Osteocyte (in vitro differentiated cells): ENCODE measurements at regions not wholly inside any gene's neighbourhood (a gene's known extent, or its start where the extent isn't known, plus 50 kb on each side); places are given as distances from the start of the nearest gene placed in this dataset.
A peak's percentile ranks its signal among the peaks of the same experiment; 100 is the strongest.
"Not testable (repeated sequence)": the region's sequence is repeated elsewhere in the genome, so short reads cannot be mapped to it uniquely, and the experiment has no call there.

Source experiments
- DNase-seq: peaks from one replicate; pipeline ENCODE4 v3.0.0; 2021; ENCODE audit warnings: mixed read lengths; ENCODE audit not compliant: unreplicated experiment; ENCODE audit errors: extremely low spot score
- H3K27ac Mint-ChIP-seq: one replicate; pipeline ENCODE4 v1.8.0; 2021; ENCODE audit warnings: mild to moderate bottlenecking, mixed read lengths; ENCODE audit not compliant: unreplicated experiment
- H3K27me3 Mint-ChIP-seq: one replicate; pipeline ENCODE4 v1.8.0; 2021; ENCODE audit warnings: mixed read lengths; ENCODE audit not compliant: unreplicated experiment
- H3K36me3 Mint-ChIP-seq: one replicate; pipeline ENCODE4 v1.8.0; 2021; ENCODE audit warnings: mixed read lengths; ENCODE audit not compliant: unreplicated experiment
- H3K4me1 Mint-ChIP-seq: one replicate; pipeline ENCODE4 v1.8.0; 2021; ENCODE audit warnings: mixed read lengths; ENCODE audit not compliant: unreplicated experiment
- H3K4me3 Mint-ChIP-seq: one replicate; pipeline ENCODE4 v1.8.0; 2021; ENCODE audit warnings: mild to moderate bottlenecking, moderate library complexity, mixed read lengths; ENCODE audit not compliant: unreplicated experiment
- H3K9me3 Mint-ChIP-seq: one replicate; pipeline ENCODE4 v1.8.0; 2021; ENCODE audit warnings: mixed read lengths; ENCODE audit not compliant: unreplicated experiment
- TF ChIP-seq, protein P1 (sequence below): fragments of 200-600 bp; sonication (generic); IDR thresholded peaks from 2 replicates; pipeline ENCODE4 v1.5.0; 2021; ENCODE audit warnings: antibody characterized with exemption, mild to moderate bottlenecking, moderate library complexity

DNA sequence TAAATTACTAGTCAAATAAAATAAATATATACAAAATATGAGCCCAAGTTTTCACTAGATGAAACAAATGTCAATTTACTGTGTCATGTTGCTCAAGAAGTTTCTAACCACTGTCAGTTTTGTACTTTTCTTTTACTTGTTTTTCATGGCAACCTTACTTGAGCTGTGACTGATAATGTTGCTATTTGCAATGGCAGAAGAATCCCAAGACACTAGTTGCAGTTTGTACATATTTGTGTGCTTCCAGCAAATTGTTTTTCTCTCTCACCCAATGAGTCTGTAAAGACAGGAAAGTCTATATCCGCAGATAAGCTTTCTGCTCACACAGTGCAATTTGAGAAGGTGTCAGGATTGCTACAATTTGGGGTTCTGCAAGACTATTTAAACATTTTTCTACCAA, 338.6 kb upstream of the PCSK5 start:
- DNase-seq = no peak
- Mint-ChIP-seq H3K4me1 (peaks cover 21% of the 10 kb centered on the region), H3K4me3 (no peak overlapping the region), H3K27me3 (peaks cover 3% of the 10 kb centered on the region), H3K9me3 (peaks cover 3% of the 10 kb centered on the region), H3K27ac (no peak overlapping the region), H3K36me3 (no peaks in the 10 kb centered on the region)
- TF ChIP-seq, protein P1, sequence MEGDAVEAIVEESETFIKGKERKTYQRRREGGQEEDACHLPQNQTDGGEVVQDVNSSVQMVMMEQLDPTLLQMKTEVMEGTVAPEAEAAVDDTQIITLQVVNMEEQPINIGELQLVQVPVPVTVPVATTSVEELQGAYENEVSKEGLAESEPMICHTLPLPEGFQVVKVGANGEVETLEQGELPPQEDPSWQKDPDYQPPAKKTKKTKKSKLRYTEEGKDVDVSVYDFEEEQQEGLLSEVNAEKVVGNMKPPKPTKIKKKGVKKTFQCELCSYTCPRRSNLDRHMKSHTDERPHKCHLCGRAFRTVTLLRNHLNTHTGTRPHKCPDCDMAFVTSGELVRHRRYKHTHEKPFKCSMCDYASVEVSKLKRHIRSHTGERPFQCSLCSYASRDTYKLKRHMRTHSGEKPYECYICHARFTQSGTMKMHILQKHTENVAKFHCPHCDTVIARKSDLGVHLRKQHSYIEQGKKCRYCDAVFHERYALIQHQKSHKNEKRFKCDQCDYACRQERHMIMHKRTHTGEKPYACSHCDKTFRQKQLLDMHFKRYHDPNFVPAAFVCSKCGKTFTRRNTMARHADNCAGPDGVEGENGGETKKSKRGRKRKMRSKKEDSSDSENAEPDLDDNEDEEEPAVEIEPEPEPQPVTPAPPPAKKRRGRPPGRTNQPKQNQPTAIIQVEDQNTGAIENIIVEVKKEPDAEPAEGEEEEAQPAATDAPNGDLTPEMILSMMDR = no peak

DNA sequence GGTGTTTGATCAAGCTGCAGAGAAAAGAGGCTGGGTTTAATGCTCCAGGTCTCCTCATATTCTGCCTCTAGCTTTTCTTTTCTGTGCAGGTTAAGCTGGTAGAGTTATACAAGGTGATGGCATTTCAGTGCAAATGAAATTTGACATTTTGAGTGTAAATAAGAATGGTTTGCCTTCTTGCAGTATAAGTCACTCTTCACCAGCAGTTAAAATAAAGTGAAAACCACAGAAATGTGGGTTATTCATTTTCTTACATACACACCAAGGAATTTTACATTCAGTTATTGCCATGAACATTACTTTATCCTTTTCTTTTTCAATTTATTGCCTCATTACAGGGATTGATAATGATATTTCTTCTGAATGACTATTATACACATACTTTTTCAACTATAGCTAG, 337.5 kb upstream of the PCSK5 start:
- peaks cover 4% of the 10 kb centered on the region for H3K9me3 Mint-ChIP-seq
- H3K27me3 Mint-ChIP-seq = peaks cover 3% of the 10 kb centered on the region
- no peak overlapping the region for H3K4me3 Mint-ChIP-seq
- peaks cover 21% of the 10 kb centered on the region for H3K4me1 Mint-ChIP-seq
- DNase-seq = no peak
- peak overlapping the region; percentile 61 for H3K27ac Mint-ChIP-seq
- no peaks in the 10 kb centered on the region for H3K36me3 Mint-ChIP-seq
- TF ChIP-seq, protein P1 = no peak

DNA sequence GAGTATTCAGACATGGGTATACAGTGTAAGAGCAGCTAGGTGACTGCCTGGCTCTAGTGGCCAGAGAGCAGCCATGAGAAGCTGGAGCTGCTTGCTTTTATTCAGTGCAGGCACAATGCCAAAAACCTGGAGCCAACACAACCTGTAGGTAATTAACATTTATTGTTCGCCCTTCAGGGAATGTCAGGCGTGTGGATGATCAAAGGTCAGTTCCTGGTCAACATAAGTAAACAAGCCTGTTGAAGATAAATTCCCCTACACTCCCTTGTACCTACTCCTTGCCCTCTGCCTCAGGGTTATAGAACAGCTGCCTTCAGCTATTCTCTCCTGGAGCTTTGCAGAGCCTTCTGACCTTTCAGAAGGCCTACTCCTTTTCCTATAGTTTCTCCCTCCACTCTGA, 323.7 kb upstream of the PCSK5 start:
- H3K27ac Mint-ChIP-seq, H3K9me3 Mint-ChIP-seq, DNase-seq, H3K4me1 Mint-ChIP-seq, H3K27me3 Mint-ChIP-seq, H3K36me3 Mint-ChIP-seq, H3K4me3 Mint-ChIP-seq: not testable (repeated sequence)

DNA sequence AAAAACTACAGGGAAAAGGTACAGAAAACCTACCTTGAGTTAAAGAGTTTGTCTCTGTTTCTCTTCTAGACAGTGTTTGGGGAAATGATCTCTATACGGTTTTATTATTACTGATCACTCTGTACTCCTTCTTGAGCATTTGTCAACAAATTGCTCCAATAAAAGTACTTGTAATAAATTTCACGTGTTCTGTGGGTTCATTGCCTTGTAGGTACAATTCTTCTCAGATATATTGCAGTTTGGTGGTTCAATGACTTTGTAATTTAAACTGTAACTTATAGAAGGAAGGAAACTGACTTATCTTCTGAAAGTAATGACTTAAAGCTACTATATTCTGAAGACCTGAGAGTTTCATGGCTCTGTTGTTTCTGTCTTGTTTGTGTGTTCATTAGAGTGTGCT, 319.9 kb upstream of the PCSK5 start:
- no peak overlapping the region for H3K27ac Mint-ChIP-seq
- TF ChIP-seq, protein P1 = no peak
- H3K36me3 Mint-ChIP-seq = no peaks in the 10 kb centered on the region
- DNase-seq = no peak
- no peak overlapping the region for H3K4me3 Mint-ChIP-seq
- H3K4me1 Mint-ChIP-seq = no peaks in the 10 kb centered on the region
- no peaks in the 10 kb centered on the region for H3K9me3 Mint-ChIP-seq
- peaks cover 6% of the 10 kb centered on the region for H3K27me3 Mint-ChIP-seq

DNA sequence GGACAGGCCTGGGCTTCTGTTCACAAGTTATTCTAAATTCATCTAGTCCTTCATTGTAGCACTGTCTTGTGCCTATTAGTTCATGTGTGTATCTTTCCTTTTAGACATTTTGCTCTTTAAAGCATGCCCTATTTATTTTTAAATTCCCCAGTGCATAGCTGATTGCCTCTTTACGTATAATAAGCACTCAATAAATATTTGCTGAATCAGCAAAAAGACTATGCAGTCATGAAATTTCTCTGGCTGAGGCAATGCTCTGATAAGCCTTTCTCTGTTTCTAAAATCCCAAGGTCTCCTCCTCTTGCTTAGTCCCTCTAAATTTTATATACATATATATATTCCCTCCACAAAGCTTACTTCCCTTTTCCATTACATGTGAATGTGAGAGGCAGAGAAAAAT, 315.9 kb upstream of the PCSK5 start:
- TF ChIP-seq, protein P1 = no peak
- H3K27ac Mint-ChIP-seq = no peak overlapping the region
- H3K4me1 Mint-ChIP-seq = no peaks in the 10 kb centered on the region
- H3K36me3 Mint-ChIP-seq = no peaks in the 10 kb centered on the region
- H3K4me3 Mint-ChIP-seq = no peak overlapping the region
- DNase-seq = no peak
- peaks cover 7% of the 10 kb centered on the region for H3K27me3 Mint-ChIP-seq
- no peaks in the 10 kb centered on the region for H3K9me3 Mint-ChIP-seq

DNA sequence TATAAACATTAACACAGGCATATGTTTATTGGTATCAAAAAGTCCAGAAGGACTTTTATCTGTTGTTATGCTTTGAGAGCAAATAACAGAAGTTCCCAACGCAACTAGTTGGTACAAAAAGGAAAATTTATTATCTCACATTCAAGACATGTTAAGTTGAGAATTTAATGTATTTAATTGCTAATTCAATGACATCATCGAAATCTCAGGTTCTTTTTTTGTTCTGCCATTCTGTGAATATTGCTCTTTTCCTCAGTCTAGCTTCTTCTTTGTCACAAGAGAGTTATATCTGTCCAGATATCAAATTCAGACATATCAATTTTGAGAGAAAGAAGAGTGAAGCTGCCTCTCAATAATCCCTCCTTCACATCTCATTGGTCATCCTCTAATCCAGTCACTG, 307.6 kb upstream of the PCSK5 start:
- no peaks in the 10 kb centered on the region for H3K9me3 Mint-ChIP-seq
- no peak overlapping the region for H3K27ac Mint-ChIP-seq
- peaks cover 53% of the 10 kb centered on the region for H3K27me3 Mint-ChIP-seq
- no peaks in the 10 kb centered on the region for H3K36me3 Mint-ChIP-seq
- no peak for DNase-seq
- TF ChIP-seq, protein P1 = no peak
- no peak overlapping the region for H3K4me3 Mint-ChIP-seq
- no peaks in the 10 kb centered on the region for H3K4me1 Mint-ChIP-seq
